RWPE2 (cell line): ENCODE measurements at regions not wholly inside any gene's neighbourhood (a gene's known extent, or its start where the extent isn't known, plus 50 kb on each side); places are given as distances from the start of the nearest gene placed in this dataset.

Experiments
- ATAC-seq: fragments of 200-7000 bp; cut with Tn5 transposase; 3 replicates; pipeline ENCODE4 v1.9.1; 2021; ENCODE audit warnings: low read depth
- DNase-seq: peaks from one replicate; pipeline ENCODE4 v3.0.0-alpha.2; 2020; ENCODE audit warnings: low spot score
- H3K27ac ChIP-seq: fragments of 450-650 bp; 2 replicates; pipeline ENCODE4 v1.5.1; 2017; ENCODE audit warnings: mild to moderate bottlenecking; ENCODE audit not compliant: poor library complexity, severe bottlenecking
- H3K27me3 ChIP-seq: fragments of 250-450 bp; sonication (Bioruptor Pico); 2 replicates; pipeline ENCODE4 v1.5.1; 2021; ENCODE audit warnings: mild to moderate bottlenecking, moderate library complexity; ENCODE audit not compliant: insufficient read depth, poor library complexity, severe bottlenecking
- H3K36me3 ChIP-seq: fragments of 250-450 bp; sonication (Bioruptor Pico); 2 replicates; pipeline ENCODE4 v1.5.1; 2020; ENCODE audit warnings: low read depth, mild to moderate bottlenecking, moderate library complexity
- H3K4me1 ChIP-seq: fragments of 250-450 bp; sonication (Bioruptor Pico); 2 replicates; pipeline ENCODE4 v1.5.1; 2021; ENCODE audit warnings: mild to moderate bottlenecking, moderate library complexity; ENCODE audit not compliant: insufficient read depth, poor library complexity, severe bottlenecking
- H3K4me3 ChIP-seq: fragments of 250-450 bp; sonication (Bioruptor Pico); 2 replicates; pipeline ENCODE4 v1.5.1; 2021; ENCODE audit warnings: mild to moderate bottlenecking, moderate library complexity; ENCODE audit not compliant: severe bottlenecking
- H3K9me3 ChIP-seq: fragments of 250-450 bp; sonication (Bioruptor Pico); 2 replicates; pipeline ENCODE4 v1.5.1; 2021; ENCODE audit warnings: mild to moderate bottlenecking, moderate library complexity; ENCODE audit not compliant: severe bottlenecking
- CTCF ChIP-seq: fragments of 450-650 bp; IDR thresholded peaks from one replicate; pipeline ENCODE4 v1.5.1; 2017; ENCODE audit warnings: mild to moderate bottlenecking, moderate library complexity; ENCODE audit not compliant: poor library complexity, severe bottlenecking

GRCh38 chr1:90784186-90784847, 67.2 kb upstream of the BARHL2 start:
- no peak overlapping the region for H3K4me3 ChIP-seq

GRCh38 chr1:90783181-90783580, 66.1 kb upstream of the BARHL2 start:
- peaks cover 5% of the 10 kb centered on the region for H3K27me3 ChIP-seq
- TF ChIP-seq CTCF, result no peak

More at GRCh38 chr1:90784186-90784847, 67.2 kb upstream of the BARHL2 start:
- TF ChIP-seq CTCF, result no peak
- Histone ChIP-seq H3K4me1 (no peaks in the 10 kb centered on the region), H3K27ac (no peak overlapping the region), H3K36me3 (no peaks in the 10 kb centered on the region), H3K27me3 (peaks cover 5% of the 10 kb centered on the region), H3K9me3 (no peaks in the 10 kb centered on the region)
- ATAC-seq (no peak), DNase-seq (no peak)

GRCh38 chr1:90782046-90782445, 64.9 kb upstream of the BARHL2 start:
- Histone ChIP-seq H3K4me3 (no peak overlapping the region), H3K27me3 (peaks cover 5% of the 10 kb centered on the region), H3K4me1 (no peaks in the 10 kb centered on the region), H3K9me3 (no peaks in the 10 kb centered on the region), H3K27ac (no peak overlapping the region), H3K36me3 (no peaks in the 10 kb centered on the region)
- ATAC-seq (no peak), DNase-seq (no peak)
- no peak for TF ChIP-seq CTCF

More at GRCh38 chr1:90783181-90783580, 66.1 kb upstream of the BARHL2 start:
- no peak for ATAC-seq
- DNase-seq, result no peak
- no peak overlapping the region for H3K27ac ChIP-seq
- no peaks in the 10 kb centered on the region for H3K4me1 ChIP-seq
- no peaks in the 10 kb centered on the region for H3K9me3 ChIP-seq
- H3K36me3 ChIP-seq, result no peaks in the 10 kb centered on the region
- H3K4me3 ChIP-seq, result no peak overlapping the region

GRCh38 chr1:90781534-90781933, 64.4 kb upstream of the BARHL2 start:
- H3K4me1 ChIP-seq, result no peaks in the 10 kb centered on the region
- no peaks in the 10 kb centered on the region for H3K9me3 ChIP-seq
- no peak for TF ChIP-seq CTCF
- H3K4me3 ChIP-seq, result no peak overlapping the region
- no peak overlapping the region for H3K27ac ChIP-seq
- no peak for DNase-seq
- peaks cover 5% of the 10 kb centered on the region for H3K27me3 ChIP-seq
- no peaks in the 10 kb centered on the region for H3K36me3 ChIP-seq
- no peak for ATAC-seq

GRCh38 chr1:90780981-90781380, 63.9 kb upstream of the BARHL2 start:
- no peak for TF ChIP-seq CTCF

More at GRCh38 chr1:90780981-90781380, 63.9 kb upstream of the BARHL2 start:
- ATAC-seq (no peak), DNase-seq (no peak)
- Histone ChIP-seq H3K27ac (no peak overlapping the region), H3K36me3 (no peaks in the 10 kb centered on the region), H3K9me3 (no peaks in the 10 kb centered on the region), H3K4me3 (no peak overlapping the region), H3K4me1 (no peaks in the 10 kb centered on the region), H3K27me3 (peaks cover 5% of the 10 kb centered on the region)
